ENCODE measurements at regions not wholly inside any gene's neighbourhood (a gene's known extent, or its start where the extent isn't known, plus 50 kb on each side); places are given as distances from the start of the nearest gene placed in this dataset.

- TF ChIP-seq GATA2 (IDR thresholded peaks at IDR 0.05; ENCODE audit: low read depth, low read length), result no peak
- TF ChIP-seq GATA3 (IDR thresholded peaks at IDR 0.05; ENCODE audit: low read depth, low read length), result no peak
These were observed 161.9 kb downstream of the SUCLG1 start for GRCh38 chr2:84297155-84297554.

Data from SH-SY5Y (cell line).